ENCODE measurements at regions not wholly inside any gene's neighbourhood (a gene's known extent, or its start where the extent isn't known, plus 50 kb on each side); places are given as distances from the start of the nearest gene placed in this dataset.

DNA sequence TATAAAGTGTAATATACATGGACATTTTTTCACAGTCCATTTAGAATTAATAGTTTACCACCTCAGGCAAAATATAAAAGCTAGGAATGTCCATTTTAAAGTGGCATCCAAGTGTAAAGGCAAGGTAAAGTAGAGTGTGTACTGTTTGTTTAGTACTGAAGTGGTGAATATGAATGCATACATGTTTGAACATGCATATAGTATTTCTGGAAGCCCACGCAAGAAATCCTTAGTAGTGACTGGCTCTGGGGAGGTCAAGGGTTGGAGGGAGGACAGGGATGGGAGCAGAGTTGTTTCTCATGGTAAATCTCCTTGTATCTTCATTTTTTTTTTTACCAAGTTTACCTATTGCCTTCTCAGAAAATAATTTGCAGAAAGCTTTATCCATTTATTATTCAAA is 129.2 kb downstream of the UNC5CL start:
- H3K9me2 ChIP-seq (replicated peaks; ENCODE audit: control insufficient read depth, low read length): no peaks in the 10 kb centered on the region
- H3K27me3 ChIP-seq (ENCODE audit: control insufficient read depth, low read length): peaks cover 16% of the 10 kb centered on the region; the same call in 1 of the 2 replicates
- no peak overlapping the region for H3K27ac ChIP-seq (ENCODE audit: low read depth, low read length)
- no peaks in the 10 kb centered on the region for H3K9me3 ChIP-seq (ENCODE audit: control insufficient read depth, insufficient read depth, low read length)
- no peaks in the 10 kb centered on the region for H3K4me1 ChIP-seq (ENCODE audit: control insufficient read depth, low read length)
- no peaks in the 10 kb centered on the region for H3F3A ChIP-seq (ENCODE audit: control insufficient read depth, insufficient read depth)
- no peaks in the 10 kb centered on the region for H3K36me3 ChIP-seq (ENCODE audit: control insufficient read depth, low read length)
- no peaks in the 10 kb centered on the region for H4K20me1 ChIP-seq (ENCODE audit: control insufficient read depth, insufficient read depth, low read depth, low read length)
- H3K79me2 ChIP-seq (ENCODE audit: control insufficient read depth, low read length): no peaks in the 10 kb centered on the region
- H3K4me2 ChIP-seq (ENCODE audit: low read length): no peak overlapping the region
- TF ChIP-seq EZH2phosphoT487 (IDR thresholded peaks at IDR 0.05; ENCODE audit: borderline replicate concordance, low read length): no peak
- TF ChIP-seq, protein P1, sequence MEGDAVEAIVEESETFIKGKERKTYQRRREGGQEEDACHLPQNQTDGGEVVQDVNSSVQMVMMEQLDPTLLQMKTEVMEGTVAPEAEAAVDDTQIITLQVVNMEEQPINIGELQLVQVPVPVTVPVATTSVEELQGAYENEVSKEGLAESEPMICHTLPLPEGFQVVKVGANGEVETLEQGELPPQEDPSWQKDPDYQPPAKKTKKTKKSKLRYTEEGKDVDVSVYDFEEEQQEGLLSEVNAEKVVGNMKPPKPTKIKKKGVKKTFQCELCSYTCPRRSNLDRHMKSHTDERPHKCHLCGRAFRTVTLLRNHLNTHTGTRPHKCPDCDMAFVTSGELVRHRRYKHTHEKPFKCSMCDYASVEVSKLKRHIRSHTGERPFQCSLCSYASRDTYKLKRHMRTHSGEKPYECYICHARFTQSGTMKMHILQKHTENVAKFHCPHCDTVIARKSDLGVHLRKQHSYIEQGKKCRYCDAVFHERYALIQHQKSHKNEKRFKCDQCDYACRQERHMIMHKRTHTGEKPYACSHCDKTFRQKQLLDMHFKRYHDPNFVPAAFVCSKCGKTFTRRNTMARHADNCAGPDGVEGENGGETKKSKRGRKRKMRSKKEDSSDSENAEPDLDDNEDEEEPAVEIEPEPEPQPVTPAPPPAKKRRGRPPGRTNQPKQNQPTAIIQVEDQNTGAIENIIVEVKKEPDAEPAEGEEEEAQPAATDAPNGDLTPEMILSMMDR (IDR thresholded peaks at IDR 0.05; ENCODE audit: low read depth, low read length, poor library complexity, severe bottlenecking): no peak
- H3K4me3 ChIP-seq (ENCODE audit: low read length): no peak overlapping the region

DNA sequence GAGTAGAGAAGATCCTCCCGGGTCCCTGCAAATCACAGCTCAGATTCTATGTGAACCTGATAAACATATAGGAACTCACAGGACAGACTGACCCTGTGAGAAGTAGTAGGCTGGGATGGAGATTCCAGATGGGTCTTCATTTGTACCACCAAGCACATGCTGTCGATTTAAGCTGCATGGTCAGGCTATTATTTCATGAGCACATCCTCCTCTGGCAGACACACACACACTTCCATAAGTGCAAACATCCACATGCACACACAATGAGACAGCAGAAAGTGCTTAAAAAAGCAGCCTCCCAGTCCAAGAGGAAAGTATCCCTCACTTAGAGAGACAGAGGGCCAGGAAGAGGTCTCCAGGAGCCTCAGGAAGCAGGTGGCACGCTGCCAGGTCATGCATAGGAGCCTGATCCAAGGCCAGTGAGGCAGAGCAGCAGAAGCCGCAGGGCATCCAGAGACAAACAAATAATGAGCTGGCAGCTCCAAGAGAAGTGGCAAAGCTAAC is 131.8 kb downstream of the UNC5CL start:
- Histone ChIP-seq H3K36me3 (ENCODE audit: control insufficient read depth, low read length) (no peaks in the 10 kb centered on the region), H3K27me3 (ENCODE audit: control insufficient read depth, low read length) (peaks cover 19% of the 10 kb centered on the region; the same call in 1 of the 2 replicates), H3K4me3 (ENCODE audit: low read length) (no peak overlapping the region), H3K79me2 (ENCODE audit: control insufficient read depth, low read length) (no peaks in the 10 kb centered on the region), H3K9me3 (ENCODE audit: control insufficient read depth, insufficient read depth, low read length) (no peaks in the 10 kb centered on the region), H3F3A (ENCODE audit: control insufficient read depth, insufficient read depth) (no peaks in the 10 kb centered on the region), H4K20me1 (ENCODE audit: control insufficient read depth, insufficient read depth, low read depth, low read length) (no peaks in the 10 kb centered on the region), H3K4me2 (ENCODE audit: low read length) (no peak overlapping the region), H3K4me1 (ENCODE audit: control insufficient read depth, low read length) (no peaks in the 10 kb centered on the region), H3K27ac (ENCODE audit: low read depth, low read length) (no peak overlapping the region), H3K9me2 (replicated peaks; ENCODE audit: control insufficient read depth, low read length) (no peaks in the 10 kb centered on the region)
- TF ChIP-seq, protein P1 (IDR thresholded peaks at IDR 0.05; ENCODE audit: low read depth, low read length, poor library complexity, severe bottlenecking): no peak
- TF ChIP-seq EZH2phosphoT487 (IDR thresholded peaks at IDR 0.05; ENCODE audit: borderline replicate concordance, low read length): no peak

DNA sequence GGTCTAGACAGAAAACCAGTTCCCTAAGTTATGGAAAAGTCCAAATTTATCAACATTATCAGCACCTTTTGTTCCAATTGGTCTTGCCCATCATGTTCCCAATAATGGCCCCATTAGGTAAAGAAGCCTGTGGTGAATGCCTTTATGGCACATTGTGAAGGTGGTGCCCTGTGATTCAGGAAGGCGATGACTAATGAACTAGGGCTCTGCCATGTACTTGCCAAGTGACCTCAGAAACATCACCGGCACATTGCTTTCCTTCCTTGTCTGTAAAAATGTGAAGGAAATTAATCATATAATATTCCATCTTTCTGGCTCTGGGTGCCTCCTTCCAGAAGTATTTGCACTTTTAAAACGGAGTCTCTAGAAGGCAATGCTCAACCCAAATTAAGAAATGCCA is 132.3 kb downstream of the UNC5CL start:
- no peak overlapping the region for H3K4me2 ChIP-seq (ENCODE audit: low read length)
- H3K27ac ChIP-seq (ENCODE audit: low read depth, low read length): no peak overlapping the region
- H3F3A ChIP-seq (ENCODE audit: control insufficient read depth, insufficient read depth): no peaks in the 10 kb centered on the region
- no peak for TF ChIP-seq EZH2phosphoT487 (IDR thresholded peaks at IDR 0.05; ENCODE audit: borderline replicate concordance, low read length)
- TF ChIP-seq, protein P1 (IDR thresholded peaks at IDR 0.05; ENCODE audit: low read depth, low read length, poor library complexity, severe bottlenecking): no peak
- no peaks in the 10 kb centered on the region for H3K79me2 ChIP-seq (ENCODE audit: control insufficient read depth, low read length)
- H3K4me1 ChIP-seq (ENCODE audit: control insufficient read depth, low read length): no peaks in the 10 kb centered on the region
- no peaks in the 10 kb centered on the region for H4K20me1 ChIP-seq (ENCODE audit: control insufficient read depth, insufficient read depth, low read depth, low read length)
- H3K36me3 ChIP-seq (ENCODE audit: control insufficient read depth, low read length): no peaks in the 10 kb centered on the region
- H3K9me2 ChIP-seq (replicated peaks; ENCODE audit: control insufficient read depth, low read length): no peaks in the 10 kb centered on the region
- H3K9me3 ChIP-seq (ENCODE audit: control insufficient read depth, insufficient read depth, low read length): no peaks in the 10 kb centered on the region
- H3K4me3 ChIP-seq (ENCODE audit: low read length): no peak overlapping the region
- peaks cover 19% of the 10 kb centered on the region; the same call in 1 of the 2 replicates for H3K27me3 ChIP-seq (ENCODE audit: control insufficient read depth, low read length)

All from DOHH2 (cell line).